ENCODE measurements at regions not wholly inside any gene's neighbourhood (a gene's known extent, or its start where the extent isn't known, plus 50 kb on each side); places are given as distances from the start of the nearest gene placed in this dataset.

DNA sequence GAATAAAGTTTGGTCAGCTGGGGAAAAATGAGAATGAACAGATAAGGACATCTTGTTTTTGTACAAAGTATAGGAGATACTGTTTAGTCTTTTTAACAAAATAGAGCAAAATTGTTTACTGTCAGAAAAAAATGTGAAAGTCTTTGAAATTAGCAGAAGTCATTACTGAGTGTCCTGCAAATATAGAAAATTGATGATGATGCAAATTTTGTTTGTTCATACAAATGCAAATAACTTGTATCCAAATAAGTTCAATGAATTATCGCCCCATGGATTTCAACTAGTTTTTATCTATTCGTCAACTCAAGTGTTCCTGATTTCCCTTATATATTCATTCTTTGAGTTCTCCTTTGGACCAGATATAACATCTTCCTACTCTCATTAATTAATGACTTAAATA is 378.0 kb upstream of the SGO1 start:
- TF ChIP-seq, protein P1, sequence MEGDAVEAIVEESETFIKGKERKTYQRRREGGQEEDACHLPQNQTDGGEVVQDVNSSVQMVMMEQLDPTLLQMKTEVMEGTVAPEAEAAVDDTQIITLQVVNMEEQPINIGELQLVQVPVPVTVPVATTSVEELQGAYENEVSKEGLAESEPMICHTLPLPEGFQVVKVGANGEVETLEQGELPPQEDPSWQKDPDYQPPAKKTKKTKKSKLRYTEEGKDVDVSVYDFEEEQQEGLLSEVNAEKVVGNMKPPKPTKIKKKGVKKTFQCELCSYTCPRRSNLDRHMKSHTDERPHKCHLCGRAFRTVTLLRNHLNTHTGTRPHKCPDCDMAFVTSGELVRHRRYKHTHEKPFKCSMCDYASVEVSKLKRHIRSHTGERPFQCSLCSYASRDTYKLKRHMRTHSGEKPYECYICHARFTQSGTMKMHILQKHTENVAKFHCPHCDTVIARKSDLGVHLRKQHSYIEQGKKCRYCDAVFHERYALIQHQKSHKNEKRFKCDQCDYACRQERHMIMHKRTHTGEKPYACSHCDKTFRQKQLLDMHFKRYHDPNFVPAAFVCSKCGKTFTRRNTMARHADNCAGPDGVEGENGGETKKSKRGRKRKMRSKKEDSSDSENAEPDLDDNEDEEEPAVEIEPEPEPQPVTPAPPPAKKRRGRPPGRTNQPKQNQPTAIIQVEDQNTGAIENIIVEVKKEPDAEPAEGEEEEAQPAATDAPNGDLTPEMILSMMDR (conservative IDR thresholded peaks at IDR 0.05 in 1 of 2, IDR thresholded peaks at IDR 0.05 in 1 of 2; ENCODE audit: extremely low read depth in 1 of 2, insufficient read depth in 1 of 2, low read depth in 1 of 2, low read length in 2 of 2): no peak
- no peak for TF ChIP-seq EZH2 (IDR thresholded peaks at IDR 0.05; ENCODE audit: borderline replicate concordance, low read length)

Measured in mammary epithelial cell (primary cell).